ENCODE measurements at regions not wholly inside any gene's neighbourhood (a gene's known extent, or its start where the extent isn't known, plus 50 kb on each side); places are given as distances from the start of the nearest gene placed in this dataset.

DNA sequence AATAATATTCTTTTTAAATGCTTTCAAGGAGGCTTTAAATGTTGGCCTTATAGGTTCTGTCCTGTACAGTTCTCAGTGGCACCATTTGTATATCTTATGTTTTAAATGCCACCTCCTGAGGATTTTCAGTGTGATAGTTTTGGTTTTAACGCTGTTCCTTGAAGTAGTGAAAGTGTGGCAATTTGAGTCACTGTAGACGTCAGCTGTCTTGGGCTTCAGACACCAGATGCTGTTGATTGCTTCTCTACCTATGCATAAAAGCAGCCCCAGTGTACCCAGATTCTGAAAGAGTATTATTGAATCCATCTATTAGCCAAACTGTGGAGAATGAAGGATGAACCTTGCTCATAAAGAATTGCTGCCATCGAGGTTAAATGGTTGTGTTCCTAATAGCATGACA, 316.8 kb upstream of the GBE1 start:
- no peak for DNase-seq

DNA sequence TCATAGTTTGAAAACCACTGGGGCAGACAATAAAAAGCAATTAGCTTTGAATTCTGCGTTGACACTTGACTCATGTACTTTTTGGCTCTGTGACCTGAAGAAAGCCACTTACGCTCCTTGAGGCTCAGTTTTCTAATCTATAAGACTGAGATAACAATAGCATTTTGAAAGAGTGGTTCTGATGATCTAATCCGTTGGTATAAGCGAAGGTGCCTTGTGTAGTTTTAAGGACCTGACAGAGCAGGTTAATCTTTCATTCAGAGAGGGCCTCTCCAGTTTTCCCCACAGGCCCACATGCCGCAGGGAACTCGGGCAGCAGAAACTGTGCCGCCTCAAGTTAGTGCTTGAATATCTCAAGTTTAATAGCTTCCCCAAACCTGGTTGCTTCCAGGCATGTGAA, 306.0 kb upstream of the GBE1 start:
- DNase-seq: no peak

DNA sequence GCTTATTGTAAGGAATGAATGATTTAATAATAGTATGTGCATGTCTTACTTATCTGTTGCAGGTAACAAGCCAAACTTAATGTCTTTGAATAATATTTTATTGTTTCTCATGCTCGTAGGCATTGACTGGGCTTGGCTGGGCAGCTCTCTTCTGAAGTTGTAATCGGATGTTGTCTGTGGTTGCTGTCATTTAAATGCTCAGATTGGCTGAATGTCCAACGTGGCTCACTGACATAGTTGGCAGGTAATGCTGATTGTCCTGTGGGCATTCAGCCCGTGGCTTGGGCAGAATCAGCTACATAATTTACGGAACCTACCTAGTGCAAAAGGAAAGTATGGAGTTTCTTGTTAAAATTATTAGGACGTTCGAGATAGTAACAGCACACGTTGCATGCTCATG, 297.4 kb upstream of the GBE1 start:
- no peak for DNase-seq

DNA sequence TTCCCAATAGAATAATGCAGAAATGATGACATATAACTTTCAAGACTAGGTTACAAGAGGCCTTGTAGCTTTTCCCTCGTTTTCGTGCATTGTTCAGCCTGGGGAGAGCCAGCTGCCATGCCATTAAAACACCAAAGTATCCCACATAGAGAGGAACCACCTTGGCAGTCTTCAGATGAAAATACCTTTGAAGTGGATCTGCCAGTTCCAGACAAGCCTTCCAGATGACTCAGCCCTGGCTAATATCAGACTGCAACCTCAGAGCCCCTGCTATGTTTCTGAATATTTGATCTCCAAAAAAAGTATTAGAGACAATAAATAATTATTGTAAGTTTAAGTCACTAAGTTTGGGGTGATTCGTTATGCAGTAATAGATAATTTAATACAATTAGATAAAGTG, 294.3 kb upstream of the GBE1 start:
- no peak for DNase-seq

DNA sequence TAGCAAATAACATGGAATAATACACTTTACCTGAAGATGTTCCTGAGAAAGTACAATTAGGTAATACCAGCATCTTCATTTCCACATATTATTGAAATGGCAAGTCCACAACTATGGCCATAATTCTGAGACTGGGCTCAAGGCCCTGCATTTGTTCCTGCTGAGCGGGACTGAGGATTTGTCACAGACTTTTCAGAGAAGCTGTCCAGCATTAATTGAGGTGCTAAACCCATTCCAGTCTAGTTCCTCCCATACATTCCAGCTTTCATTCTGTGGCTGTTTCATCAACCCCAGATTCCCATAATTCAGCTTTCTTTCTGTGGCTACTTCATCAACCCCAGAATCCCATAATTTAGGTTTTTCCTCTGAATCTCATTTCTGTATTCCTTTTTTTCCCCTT, 293.4 kb upstream of the GBE1 start:
- no peak for DNase-seq

DNA sequence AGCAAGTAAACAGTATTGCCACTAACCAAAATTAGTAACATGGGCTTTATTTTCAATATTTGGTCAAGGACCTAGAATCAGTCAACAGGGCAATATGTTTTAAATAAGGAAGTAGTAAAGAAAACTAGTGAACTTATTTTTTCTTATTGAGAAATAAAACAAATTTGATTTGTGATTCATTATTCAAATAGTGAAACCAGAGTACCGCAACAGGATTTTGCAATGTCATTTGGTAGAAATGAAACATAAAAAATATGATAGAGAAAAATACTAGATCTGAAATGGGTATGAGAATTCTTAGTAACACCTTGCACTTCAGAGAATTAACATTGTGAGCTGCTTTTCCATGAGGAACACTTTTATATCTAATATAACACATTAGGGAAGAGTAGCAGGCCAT, 291.8 kb upstream of the GBE1 start:
- no peak for DNase-seq

DNA sequence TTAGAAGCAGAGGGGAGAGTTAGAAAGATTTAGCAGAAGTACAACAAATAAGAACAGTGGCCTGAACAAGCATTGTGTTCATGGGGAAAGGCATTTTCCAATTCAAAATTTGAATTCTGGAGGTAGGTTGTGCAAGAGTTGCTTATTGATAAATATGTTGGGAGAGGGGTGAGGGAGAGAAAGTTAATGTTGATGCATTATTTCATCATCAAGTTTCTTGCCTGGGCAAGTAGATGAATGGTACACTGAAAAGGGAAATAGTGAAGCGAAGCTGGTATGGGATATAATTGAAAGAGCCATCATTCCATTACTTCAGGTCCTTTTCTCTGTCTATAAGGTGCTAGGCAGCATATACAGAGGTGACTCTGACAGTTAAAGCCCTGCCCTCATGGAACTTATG, 288.9 kb upstream of the GBE1 start:
- DNase-seq: no peak

DNA sequence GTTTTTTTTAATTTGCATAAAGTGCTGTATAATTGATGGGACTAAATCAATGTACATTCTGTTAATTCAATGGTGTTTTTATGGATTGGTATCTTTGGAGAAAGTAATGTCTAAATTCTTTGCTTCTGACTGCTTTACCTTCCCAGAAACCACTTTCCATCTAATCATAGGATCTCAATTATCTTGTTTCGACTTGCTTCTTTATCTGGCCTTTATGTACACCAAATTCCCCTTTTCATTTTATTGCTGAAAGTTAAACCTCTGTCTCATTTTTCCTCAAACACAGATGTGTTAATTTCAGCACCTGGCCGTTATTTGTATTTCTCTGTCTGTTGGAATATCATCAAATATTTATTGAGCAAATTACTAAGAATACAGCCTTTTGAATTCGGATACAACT, 287.3 kb upstream of the GBE1 start:
- no peak for DNase-seq

DNA sequence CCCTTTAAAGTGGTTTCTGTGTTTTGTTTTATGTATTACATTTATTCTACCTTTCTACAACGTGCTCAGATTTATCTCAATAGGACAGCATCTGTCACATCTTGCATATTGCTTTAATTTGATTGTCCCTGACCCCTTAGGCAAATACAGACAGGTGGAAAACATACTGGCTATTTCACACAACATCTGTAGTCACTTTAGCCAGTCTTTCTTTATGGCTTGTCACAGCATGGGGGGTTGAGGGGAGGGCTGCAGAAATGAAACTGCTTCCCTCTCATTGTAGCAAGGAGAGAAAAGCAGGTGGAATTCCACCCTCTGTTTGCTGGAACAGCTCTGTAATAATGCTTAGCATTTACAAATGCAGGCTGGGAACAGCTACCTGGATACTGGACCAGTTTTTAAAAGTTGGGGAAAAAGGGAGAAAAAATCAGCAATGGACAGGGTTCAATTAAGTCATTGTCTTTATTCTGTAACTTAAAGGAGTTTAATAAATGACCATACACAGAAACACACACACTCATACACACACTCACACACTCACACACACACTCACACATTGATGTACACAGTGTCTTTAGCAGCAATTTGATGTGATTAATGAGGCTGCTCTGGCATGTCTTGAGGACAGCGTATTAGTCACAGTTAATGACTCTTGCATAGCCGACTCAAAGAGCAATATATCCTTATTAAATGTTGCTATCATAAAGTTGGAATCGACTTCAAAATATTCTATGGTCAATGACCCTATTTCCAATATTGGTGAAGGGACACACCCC, 283.7 kb upstream of the GBE1 start:
- DNase-seq: no peak

DNA sequence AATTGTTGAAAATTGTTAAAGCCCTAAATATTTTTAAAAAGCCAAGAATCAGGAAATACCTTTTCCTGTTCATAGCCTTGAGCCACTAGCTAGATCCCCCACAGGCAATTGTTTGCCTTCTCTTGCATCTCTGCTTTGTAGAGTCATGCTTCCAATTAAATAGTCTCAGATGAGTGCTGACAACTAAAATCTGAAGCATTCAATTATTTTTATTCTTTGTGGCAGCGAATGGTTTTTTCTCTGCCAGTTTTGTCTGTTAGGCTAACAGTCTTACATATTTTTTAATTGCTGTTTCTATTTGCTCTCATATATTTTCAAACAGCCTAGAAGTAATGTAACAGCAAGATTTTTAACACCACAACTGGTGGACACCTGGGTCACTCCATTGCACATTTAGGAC, 277.1 kb upstream of the GBE1 start:
- no peak for DNase-seq

DNA sequence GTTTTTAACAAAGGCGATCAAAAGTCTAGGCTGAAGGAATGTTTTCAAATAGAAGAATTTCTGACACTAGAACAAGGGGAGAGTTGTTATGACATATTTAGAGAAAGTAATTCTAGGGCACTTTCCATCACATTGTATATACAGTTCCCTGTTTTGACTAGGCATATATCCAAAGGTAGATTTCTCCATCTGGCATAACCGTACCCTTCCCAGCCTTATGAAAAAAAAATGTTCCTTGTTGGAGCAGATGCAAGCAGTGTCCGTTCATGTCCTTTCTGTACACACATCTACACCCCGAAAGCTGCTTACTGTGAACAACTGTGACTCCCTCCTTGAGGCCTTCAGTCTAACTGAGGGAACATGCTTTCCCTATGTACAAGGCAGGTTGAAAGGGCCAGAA, 271.7 kb upstream of the GBE1 start:
- DNase-seq: no peak

DNA sequence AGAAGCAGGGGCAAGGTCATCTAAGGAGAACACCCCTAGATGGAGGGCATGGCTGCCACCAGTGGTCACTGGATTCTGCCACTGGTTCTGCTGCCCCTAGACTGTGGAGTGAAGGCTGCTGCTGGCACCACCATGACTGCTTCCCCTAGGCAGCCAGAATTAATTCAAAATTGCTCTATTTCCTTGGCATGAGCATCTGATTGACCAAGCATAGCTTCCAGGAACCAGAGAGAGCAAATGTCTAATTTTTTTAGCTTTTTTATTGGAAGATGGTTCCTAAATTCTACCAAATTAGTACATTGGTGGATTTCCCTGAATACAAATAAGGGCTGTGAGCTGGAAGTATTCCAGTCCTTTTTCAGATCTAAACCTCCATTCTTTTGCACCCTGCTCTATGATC, 270.2 kb upstream of the GBE1 start:
- DNase-seq: no peak

DNA sequence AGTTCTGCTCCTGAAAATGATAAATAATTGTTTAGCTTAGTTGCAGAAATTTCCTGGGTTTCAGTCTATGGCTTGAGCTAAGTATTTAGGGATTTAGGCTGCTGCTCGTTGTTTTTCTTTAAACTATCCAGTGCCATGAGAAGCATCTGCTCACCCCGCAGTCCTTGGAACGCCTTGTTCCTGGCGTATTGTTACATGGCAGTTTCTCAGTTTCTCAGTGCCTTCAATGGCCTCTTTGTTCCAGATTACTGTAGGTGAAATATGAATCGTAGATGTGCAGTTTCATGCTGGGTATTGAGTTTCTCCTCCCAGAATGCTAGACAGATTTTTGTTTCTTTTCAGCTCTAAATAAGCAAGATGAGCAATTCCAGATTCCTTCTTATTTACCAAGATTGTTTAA, 269.5 kb upstream of the GBE1 start:
- DNase-seq: no peak

DNA sequence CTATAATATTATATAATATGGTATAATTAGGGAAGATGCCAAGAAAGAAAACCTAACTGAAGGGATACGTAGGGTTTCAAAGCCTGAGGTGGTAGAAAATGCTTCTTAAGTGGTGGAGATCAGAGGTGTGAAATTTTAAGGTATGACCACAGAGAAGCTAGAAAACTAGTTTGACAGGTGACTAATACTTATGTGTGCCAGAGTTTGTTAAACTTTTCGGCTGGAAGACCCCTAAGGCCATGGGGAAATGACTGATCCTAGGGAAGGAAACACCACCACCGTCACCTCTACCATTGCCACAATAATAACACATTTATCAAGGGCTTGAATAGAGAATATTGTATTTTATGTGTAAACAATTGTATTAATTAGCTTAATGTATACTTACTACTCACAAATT, 261.4 kb upstream of the GBE1 start:
- no peak for DNase-seq

DNA sequence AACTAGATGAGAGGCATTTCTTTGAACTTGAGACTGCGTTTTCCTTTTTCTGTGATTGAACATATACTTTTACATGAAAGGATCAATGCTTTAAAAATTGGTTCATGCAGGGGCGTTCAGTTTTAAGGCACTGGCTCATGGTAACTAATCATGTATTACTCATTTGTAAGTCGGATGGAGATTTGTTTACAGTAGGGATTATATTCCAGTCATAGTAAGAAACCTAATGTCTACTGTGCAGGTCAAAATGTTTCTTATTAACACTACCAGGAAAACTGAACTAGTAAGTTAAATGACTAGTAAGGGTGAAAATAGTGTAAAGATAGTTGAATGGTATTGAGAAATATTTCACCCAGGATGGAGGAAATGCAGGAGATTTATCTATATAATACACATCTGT, 258.8 kb upstream of the GBE1 start:
- DNase-seq: no peak

DNA sequence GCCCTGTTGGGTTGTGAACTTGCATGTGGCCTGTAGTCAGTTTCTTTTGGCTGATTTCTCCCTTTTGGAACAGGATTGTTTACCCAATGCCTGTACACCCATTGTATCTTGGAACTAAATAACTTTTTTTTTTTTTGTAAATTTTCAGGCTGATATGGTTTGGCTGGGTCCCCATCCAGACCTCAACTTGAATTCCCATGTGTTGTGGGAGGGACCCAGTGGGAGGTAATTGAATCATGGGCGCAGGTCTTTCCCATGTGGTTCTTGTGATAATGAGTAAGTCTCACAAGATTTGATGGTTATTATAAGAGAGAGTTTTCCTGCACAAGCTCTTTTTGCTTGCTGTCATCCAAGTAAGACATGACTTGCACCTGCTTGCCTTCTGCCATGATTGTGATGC, 253.8 kb upstream of the GBE1 start:
- no peak for DNase-seq

DNA sequence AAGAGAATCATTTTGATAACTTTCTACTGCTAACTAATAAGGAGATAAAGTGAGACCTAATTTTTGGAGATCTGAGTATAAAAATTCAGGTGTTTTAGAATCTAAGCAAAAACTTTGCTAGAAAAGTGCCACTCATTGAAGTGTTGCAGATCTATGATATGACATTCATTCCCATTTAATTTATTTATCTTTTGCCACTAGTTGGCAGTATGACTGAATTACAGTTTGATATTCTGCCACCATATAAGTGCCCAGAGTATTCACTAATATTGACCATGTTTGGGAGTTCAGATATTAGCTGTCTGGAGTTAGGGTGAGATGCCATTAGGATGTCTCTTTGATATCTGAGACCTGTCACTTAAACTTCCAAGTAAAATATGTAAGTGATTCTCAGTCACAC, 251.3 kb upstream of the GBE1 start:
- peak; percentile 20 for DNase-seq

DNA sequence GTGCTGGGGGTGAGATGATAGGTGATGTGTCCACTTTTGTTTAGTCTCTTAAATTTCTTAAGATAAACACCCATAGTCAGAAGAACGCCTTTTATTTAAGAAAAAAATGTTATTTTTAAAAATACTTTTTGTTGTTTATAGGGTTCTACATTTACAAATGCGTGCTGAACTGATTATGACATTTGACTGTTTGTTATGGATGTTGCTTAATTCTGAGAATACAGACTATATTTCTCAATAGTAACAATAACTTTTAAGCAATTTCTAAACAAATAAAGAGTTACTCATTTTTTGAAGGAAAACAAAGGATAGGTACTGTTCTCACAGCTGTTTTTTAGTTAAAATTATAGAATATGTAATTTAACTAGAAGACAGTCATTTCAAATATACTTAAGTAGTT, 249.9 kb upstream of the GBE1 start:
- DNase-seq: no peak

DNA sequence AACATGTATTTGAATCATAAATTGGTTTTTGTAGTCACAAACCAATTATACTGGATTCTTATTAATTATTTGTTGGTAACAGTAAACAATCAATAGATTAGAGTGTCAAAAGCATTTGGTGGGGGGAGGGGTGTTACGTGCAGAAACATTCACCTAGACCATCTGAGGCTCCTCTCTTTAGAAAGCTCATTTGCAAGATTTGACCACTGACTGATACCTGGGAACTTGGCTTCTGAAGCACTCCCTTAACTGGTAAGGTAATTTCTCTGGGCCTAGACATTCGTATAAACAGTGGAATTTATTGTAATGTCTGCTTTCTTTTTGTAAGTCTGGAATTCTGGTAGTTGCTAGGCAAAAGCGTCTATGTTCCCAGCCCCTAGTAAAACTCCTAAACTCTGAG, 243.8 kb upstream of the GBE1 start:
- no peak for DNase-seq

DNA sequence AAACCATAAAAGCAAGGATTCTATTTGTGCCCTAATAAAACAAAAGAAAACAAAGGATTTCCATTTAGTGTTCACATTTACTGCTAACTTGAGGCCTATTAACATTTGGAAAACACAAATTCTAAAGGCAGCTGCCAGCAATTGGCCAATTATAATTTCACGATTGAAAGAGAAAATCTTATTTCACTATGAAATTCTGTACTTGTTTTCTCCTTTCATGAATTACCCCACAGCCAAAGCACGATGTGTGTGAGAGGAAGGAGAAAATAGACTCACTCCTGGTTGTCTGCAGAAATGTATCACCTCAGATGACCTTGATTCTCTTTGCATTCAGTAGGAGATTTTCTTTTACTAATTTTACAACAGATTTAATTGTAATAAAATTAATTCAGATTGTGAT, 242.8 kb upstream of the GBE1 start:
- no peak for DNase-seq

DNA sequence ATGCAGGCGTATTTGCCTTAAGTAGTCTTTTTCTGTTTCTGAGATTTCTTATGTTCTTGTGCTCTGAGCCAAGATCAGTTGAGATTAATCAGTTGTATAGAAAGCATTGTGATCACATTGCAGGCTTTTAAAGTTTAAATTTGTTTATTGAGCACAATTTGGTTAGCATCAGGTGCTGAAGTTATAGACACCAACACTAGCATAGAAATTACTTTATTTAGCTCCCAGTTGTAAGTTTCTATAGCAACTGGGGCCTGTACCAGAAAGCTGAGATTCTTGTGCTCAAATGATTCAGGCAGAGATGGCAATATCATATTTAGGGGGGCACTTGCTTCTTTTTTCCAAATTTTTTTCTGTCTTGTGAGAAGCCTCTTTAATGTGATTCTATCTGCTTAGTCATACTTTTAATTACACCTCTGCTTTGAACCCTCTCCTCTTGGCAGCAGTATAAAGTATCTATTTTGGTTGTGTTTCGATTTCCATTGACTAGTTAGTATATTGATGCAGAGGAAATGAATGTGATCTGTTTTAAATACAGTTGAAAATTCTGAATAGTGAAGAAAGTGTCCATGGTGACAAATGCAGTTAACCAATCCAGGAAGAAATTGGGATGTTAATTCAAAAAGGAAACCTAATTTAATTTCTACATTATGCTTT, 241.7 kb upstream of the GBE1 start:
- no peak for DNase-seq

DNA sequence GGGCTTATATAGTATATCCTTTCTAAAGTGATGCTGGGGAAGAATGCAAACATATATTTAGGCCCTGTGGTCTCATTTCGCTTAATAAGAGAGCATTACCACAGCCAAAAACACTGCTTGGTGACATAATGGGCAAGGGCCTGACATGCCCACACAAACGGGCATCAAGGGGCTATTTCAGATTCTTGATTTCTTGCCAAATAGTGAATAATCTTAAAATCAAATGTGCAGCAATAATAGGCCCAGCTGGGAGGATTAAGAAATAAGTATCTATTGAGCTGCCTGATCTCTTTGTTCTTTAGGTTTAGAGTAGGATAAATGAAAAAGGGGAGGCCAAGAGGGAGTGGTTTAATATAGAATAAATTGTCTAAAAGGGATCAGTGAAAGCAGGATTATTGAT, 241.0 kb upstream of the GBE1 start:
- no peak for DNase-seq

DNA sequence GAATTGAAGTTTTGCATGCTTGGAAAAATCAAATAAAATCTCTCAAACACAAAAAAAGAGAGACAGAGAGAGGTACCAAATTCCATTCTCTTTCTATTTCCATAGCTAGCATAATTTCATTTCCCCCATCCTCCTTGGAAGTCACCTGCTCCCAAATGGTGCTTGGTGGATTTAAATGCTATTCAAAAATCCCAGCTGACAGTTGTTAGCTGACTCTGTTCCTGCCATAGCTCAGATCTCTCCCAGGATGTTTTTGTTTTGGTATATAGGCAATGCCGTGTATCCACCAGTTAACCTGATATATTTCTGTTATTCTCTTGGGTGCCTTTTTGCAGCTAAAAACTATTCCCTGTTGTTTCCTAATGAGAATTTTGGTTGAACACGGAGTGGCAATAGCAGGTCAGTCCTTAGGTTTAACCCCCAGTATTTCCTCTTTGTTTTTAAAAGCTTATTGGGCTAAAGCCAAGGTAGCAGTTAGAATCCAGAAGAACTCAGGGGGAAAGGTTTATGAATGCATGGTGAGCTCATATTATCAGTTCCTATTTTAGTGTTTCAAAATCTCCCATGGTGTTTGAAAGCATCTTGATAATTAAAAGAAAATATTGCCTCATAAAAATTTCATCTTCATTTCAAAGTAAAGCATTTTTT, 240.0 kb upstream of the GBE1 start:
- DNase-seq: no peak

DNA sequence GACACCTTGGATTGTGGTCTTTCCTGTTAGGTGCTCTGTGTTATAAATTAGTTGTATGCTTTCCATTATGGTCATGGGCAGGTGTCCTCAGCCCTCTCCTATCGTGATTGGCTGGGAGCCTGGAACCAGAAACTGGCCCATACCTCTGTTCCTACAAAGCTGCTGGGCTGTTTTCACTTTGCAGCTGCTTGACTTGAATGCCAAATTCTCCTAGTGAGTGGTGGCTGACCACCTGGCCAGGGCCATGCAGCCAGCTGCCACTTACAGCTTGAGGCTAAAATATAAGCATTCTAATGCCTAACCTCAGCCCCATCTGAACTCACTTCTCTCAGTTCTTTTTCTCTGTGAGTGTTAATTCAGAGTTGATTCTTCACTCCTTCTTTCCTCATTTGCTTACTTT, 239.3 kb upstream of the GBE1 start:
- DNase-seq: no peak

DNA sequence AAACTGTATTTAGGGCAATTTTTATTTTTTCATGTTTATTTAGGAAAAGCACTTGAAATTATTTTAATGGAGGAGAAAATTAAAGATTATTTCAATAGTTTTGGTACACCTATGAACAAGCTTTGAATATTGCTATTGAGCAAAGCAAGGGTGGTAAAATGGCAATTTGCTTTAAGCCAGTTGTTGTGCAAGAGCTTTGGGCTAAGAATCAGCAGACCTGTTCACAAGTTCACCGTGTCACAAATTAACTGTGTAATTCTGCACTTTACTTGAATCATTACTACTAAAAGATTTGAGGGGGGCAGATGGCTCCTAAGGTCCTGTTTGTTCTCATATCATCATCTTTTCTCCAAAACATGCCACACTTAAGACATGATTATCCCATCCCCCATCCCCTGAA, 238.9 kb upstream of the GBE1 start:
- no peak for DNase-seq

Measured in hematopoietic multipotent progenitor cell treated with erythropoietin and hydrocortisone succinate and interleukin-3 and kit ligand, for 6 days (in vitro differentiated cells).